ENCODE measurements at regions not wholly inside any gene's neighbourhood (a gene's known extent, or its start where the extent isn't known, plus 50 kb on each side); places are given as distances from the start of the nearest gene placed in this dataset.

GRCh38 chr12:113667676-113668356 is 196.1 kb upstream of the LHX5 start:
- TF ChIP-seq CTCF (IDR thresholded peaks at IDR 0.05; ENCODE audit: low read depth, low read length), result no peak
- ChIA-PET POLR2A (no interaction called here), CTCF (no interaction called here)
- H3K9me3 ChIP-seq (ENCODE audit: control insufficient read depth, insufficient read depth, low read length), result no peaks in the 10 kb centered on the region; the same call in 1 of the 2 replicates
- no peak for DNase-seq (ENCODE audit: low read depth, low spot score)
- no peak overlapping the region for H3K27ac ChIP-seq (ENCODE audit: low read depth, low read length)
- no peak overlapping the region for H3K4me3 ChIP-seq (ENCODE audit: low read depth, low read length)
- H3K27me3 ChIP-seq (ENCODE audit: control insufficient read depth, insufficient read depth, low read length), result peaks cover 13% of the 10 kb centered on the region

GRCh38 chr12:113667095-113667494 is 195.4 kb upstream of the LHX5 start:
- no peak overlapping the region for H3K27ac ChIP-seq (ENCODE audit: low read depth, low read length)
- no peaks in the 10 kb centered on the region; the same call in 1 of the 2 replicates for H3K9me3 ChIP-seq (ENCODE audit: control insufficient read depth, insufficient read depth, low read length)
- H3K4me3 ChIP-seq (ENCODE audit: low read depth, low read length), result no peak overlapping the region
- ChIA-PET CTCF (interaction anchor here (1.1 to 1.2 kb wide), 2 partner anchors 11 to 89 kb away, joined by 3 read pairs; no protein-coding TSS in a partner anchor), POLR2A (no interaction called here)
- no peak for TF ChIP-seq CTCF (IDR thresholded peaks at IDR 0.05; ENCODE audit: low read depth, low read length)
- peaks cover 11% of the 10 kb centered on the region for H3K27me3 ChIP-seq (ENCODE audit: control insufficient read depth, insufficient read depth, low read length)
- DNase-seq (ENCODE audit: low read depth, low spot score), result no peak

GRCh38 chr12:113666223-113666622 is 194.6 kb upstream of the LHX5 start:
- CTCF ChIA-PET, result interaction anchor here (1.1 to 1.2 kb wide), 2 partner anchors 10 to 90 kb away, joined by 3 read pairs; no protein-coding TSS in a partner anchor
- Histone ChIP-seq H3K9me3 (ENCODE audit: control insufficient read depth, insufficient read depth, low read length) (no peaks in the 10 kb centered on the region; the same call in 1 of the 2 replicates), H3K27me3 (ENCODE audit: control insufficient read depth, insufficient read depth, low read length) (peaks cover 11% of the 10 kb centered on the region), H3K27ac (ENCODE audit: low read depth, low read length) (no peak overlapping the region), H3K4me3 (ENCODE audit: low read depth, low read length) (no peak overlapping the region)
- POLR2A ChIA-PET, result no interaction called here
- TF ChIP-seq CTCF (IDR thresholded peaks at IDR 0.05; ENCODE audit: low read depth, low read length), result no peak
- DNase-seq (ENCODE audit: low read depth, low spot score), result no peak

- Histone ChIP-seq H3K27ac (ENCODE audit: low read depth, low read length) (no peak overlapping the region), H3K4me3 (ENCODE audit: low read depth, low read length) (no peak overlapping the region), H3K9me3 (ENCODE audit: control insufficient read depth, insufficient read depth, low read length) (no peaks in the 10 kb centered on the region; the same call in 1 of the 2 replicates), H3K27me3 (ENCODE audit: control insufficient read depth, insufficient read depth, low read length) (peaks cover 9% of the 10 kb centered on the region)
- DNase-seq (ENCODE audit: low read depth, low spot score), result no peak
- ChIA-PET POLR2A (no interaction called here), CTCF (no interaction called here)
- TF ChIP-seq CTCF (IDR thresholded peaks at IDR 0.05; ENCODE audit: low read depth, low read length), result no peak
Measured at GRCh38 chr12:113665457-113665856, 193.8 kb upstream of the LHX5 start.

GRCh38 chr12:113664224-113664681 is 192.6 kb upstream of the LHX5 start:
- no peak for TF ChIP-seq CTCF (IDR thresholded peaks at IDR 0.05; ENCODE audit: low read depth, low read length)
- Histone ChIP-seq H3K27me3 (ENCODE audit: control insufficient read depth, insufficient read depth, low read length) (peaks cover 2% of the 10 kb centered on the region), H3K9me3 (ENCODE audit: control insufficient read depth, insufficient read depth, low read length) (no peaks in the 10 kb centered on the region), H3K4me3 (ENCODE audit: low read depth, low read length) (no peak overlapping the region), H3K27ac (ENCODE audit: low read depth, low read length) (no peak overlapping the region)
- no peak for DNase-seq (ENCODE audit: low read depth, low spot score)
- ChIA-PET CTCF (no interaction called here), POLR2A (no interaction called here)

Data from AG04450 (cell line).